ENCODE measurements at regions not wholly inside any gene's neighbourhood (a gene's known extent, or its start where the extent isn't known, plus 50 kb on each side); places are given as distances from the start of the nearest gene placed in this dataset.
A peak's percentile ranks its signal among the peaks of the same experiment; 100 is the strongest.

DNA sequence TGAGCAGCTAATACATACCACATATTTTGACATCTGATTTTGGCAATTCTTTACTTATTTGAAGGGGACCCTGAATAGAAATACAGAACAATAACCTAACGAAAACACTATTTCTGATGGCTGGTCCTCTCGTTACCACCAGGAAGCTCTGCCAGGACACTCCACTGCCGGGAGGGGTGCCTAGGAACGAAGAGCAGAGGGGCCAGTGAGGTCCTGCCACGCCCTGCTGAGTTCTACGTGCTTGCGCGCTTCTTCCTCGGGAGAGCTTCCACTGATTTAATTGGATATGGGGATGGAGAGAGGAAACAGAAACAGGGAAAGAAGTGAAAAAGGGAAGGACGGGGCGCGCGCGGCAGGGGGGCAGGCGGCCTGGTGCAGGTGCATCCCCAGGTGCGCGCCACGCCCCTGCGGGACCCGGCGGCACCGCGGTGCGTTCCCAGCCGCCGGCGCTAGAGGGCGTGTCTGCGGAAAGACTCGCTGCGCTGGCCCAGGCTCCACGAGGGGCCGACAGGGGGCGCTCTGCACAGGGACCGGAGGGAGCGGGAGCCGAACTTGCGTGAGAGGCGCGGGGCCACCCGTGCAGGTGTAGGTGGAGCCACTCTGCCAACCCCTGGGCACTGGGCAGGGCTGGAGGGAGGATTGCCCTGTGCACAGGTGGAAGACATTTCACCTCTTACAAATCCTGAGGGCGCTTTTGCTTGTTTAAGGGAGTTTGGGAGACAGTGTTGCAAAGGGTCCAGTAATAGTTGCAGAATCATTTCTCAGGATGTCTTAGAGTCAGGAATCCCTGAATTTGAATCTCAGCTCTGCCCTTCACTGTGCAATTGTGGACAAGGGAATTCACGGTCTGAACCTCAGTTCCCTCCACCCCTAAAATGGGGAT is 986.3 kb upstream of the TMEM132C start:
- TF ChIP-seq, protein P1, sequence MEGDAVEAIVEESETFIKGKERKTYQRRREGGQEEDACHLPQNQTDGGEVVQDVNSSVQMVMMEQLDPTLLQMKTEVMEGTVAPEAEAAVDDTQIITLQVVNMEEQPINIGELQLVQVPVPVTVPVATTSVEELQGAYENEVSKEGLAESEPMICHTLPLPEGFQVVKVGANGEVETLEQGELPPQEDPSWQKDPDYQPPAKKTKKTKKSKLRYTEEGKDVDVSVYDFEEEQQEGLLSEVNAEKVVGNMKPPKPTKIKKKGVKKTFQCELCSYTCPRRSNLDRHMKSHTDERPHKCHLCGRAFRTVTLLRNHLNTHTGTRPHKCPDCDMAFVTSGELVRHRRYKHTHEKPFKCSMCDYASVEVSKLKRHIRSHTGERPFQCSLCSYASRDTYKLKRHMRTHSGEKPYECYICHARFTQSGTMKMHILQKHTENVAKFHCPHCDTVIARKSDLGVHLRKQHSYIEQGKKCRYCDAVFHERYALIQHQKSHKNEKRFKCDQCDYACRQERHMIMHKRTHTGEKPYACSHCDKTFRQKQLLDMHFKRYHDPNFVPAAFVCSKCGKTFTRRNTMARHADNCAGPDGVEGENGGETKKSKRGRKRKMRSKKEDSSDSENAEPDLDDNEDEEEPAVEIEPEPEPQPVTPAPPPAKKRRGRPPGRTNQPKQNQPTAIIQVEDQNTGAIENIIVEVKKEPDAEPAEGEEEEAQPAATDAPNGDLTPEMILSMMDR (IDR thresholded peaks at IDR 0.05): peak; percentile 61
- no peak for TF ChIP-seq EZH2 (IDR thresholded peaks at IDR 0.05; ENCODE audit: borderline replicate concordance, insufficient read depth, low read depth, low read length, poor library complexity, severe bottlenecking)

All from B cell (primary cell).